HEK293 (cell line): ENCODE measurements at regions not wholly inside any gene's neighbourhood (a gene's known extent, or its start where the extent isn't known, plus 50 kb on each side); places are given as distances from the start of the nearest gene placed in this dataset.

Source experiments
- REPIN1 ChIP-seq: fragments of 450-650 bp; formaldehyde crosslinking; IDR thresholded peaks from 2 replicates; pipeline ENCODE4 v1.5.1; 2017; ENCODE audit warnings: missing biosample characterization, missing genetic modification characterization, low read depth
- TCF7L2 ChIP-seq: IDR thresholded peaks from 2 replicates; pipeline ENCODE4 v1.6.1; 2011; ENCODE audit warnings: low read depth, mild to moderate bottlenecking, inconsistent platforms, low read length, moderate library complexity, borderline replicate concordance
- ZNF24 ChIP-seq: fragments of 450-650 bp; formaldehyde crosslinking; IDR thresholded peaks from 2 replicates; pipeline ENCODE4 v1.5.1; 2016; ENCODE audit warnings: missing biosample characterization, missing genetic modification characterization
- ZNF654 ChIP-seq: fragments of 450-650 bp; formaldehyde crosslinking; IDR thresholded peaks from 2 replicates; pipeline ENCODE4 v1.5.1; 2016; ENCODE audit warnings: low read depth, missing biosample characterization, missing genetic modification characterization
- TF ChIP-seq, protein P1 (sequence below): sonication (generic); formaldehyde crosslinking; IDR thresholded peaks from 2 replicates; pipeline ENCODE4 v1.8.1; 2022; ENCODE audit warnings: mild to moderate bottlenecking, moderate library complexity, missing genetic modification reagents
- TF ChIP-seq, protein P2 (sequence below): fragments of 450-650 bp; formaldehyde crosslinking; IDR thresholded peaks from 2 replicates; pipeline ENCODE4 v1.5.1; 2016; ENCODE audit warnings: missing biosample characterization, missing genetic modification characterization
- TF ChIP-seq, protein P3 (sequence below): fragments of 450-650 bp; formaldehyde crosslinking; IDR thresholded peaks from 2 replicates; pipeline ENCODE4 v1.5.1; 2016; ENCODE audit warnings: missing biosample characterization, missing genetic modification characterization, low read depth

DNA sequence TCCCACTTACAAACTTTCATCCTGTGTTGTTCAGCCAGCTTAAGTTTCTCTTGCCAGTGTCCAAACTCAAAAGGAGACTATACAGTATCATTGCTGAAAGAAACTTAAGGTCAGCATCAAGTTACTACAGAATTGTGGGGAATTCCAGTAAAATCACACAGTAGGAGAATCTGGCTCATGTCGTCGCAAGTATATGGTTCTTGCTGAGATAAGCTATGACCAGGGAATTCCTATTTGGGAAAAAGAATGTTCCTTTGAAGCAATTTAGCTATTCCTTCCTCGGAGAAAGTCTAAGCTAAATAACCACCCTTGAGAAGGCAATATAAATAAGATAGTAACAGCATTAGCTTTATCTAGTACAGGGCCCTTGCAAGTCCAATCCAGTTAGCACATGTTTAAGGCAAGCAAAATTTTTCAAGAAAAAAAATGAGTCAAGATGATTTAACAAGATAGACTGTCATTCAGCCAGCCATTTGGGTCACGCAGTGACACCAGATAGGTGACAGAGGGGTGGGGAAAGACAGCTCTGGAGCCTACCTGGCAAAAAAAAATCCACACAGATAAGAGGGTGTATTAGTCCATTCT, 78.2 kb upstream of the THBS1 start:
- TF ChIP-seq ZNF24 (tag by site-specific recombination) (no peak), REPIN1 (tag by site-specific recombination) (no peak), TCF7L2 (no peak), ZNF654 (tag by site-specific recombination) (no peak)
- TF ChIP-seq, protein P1, sequence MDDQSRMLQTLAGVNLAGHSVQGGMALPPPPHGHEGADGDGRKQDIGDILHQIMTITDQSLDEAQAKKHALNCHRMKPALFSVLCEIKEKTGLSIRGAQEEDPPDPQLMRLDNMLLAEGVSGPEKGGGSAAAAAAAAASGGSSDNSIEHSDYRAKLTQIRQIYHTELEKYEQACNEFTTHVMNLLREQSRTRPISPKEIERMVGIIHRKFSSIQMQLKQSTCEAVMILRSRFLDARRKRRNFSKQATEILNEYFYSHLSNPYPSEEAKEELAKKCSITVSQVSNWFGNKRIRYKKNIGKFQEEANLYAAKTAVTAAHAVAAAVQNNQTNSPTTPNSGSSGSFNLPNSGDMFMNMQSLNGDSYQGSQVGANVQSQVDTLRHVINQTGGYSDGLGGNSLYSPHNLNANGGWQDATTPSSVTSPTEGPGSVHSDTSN = no peak
- TF ChIP-seq, protein P2, sequence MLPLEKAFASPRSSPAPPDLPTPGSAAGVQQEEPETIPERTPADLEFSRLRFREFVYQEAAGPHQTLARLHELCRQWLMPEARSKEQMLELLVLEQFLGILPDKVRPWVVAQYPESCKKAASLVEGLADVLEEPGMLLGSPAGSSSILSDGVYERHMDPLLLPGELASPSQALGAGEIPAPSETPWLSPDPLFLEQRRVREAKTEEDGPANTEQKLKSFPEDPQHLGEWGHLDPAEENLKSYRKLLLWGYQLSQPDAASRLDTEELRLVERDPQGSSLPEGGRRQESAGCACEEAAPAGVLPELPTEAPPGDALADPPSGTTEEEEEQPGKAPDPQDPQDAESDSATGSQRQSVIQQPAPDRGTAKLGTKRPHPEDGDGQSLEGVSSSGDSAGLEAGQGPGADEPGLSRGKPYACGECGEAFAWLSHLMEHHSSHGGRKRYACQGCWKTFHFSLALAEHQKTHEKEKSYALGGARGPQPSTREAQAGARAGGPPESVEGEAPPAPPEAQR (tag by site-specific recombination) = no peak
- TF ChIP-seq, protein P3, sequence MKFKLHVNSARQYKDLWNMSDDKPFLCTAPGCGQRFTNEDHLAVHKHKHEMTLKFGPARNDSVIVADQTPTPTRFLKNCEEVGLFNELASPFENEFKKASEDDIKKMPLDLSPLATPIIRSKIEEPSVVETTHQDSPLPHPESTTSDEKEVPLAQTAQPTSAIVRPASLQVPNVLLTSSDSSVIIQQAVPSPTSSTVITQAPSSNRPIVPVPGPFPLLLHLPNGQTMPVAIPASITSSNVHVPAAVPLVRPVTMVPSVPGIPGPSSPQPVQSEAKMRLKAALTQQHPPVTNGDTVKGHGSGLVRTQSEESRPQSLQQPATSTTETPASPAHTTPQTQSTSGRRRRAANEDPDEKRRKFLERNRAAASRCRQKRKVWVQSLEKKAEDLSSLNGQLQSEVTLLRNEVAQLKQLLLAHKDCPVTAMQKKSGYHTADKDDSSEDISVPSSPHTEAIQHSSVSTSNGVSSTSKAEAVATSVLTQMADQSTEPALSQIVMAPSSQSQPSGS = no peak
